Endothelial cell of umbilical vein (primary cell): ENCODE measurements at regions not wholly inside any gene's neighbourhood (a gene's known extent, or its start where the extent isn't known, plus 50 kb on each side); places are given as distances from the start of the nearest gene placed in this dataset.

Source experiments
- BruUV-seq: library from RNA; stranded (reverse); fragments of 400-500 nt; replicated peaks from 2 replicates; lab custom pipeline; 2021; lab: Mats Ljungman, UMichigan
- CTCF ChIA-PET: fragments of 300-600, 350-600 bp; sonication (Branson Sonifier 250); formaldehyde crosslinking; loops from one replicate; lab custom pipeline; 2021; ENCODE audit warnings: antibody characterized with exemption, inconsistent platforms; lab: Charles Lee
- POLR2A ChIA-PET: fragments of 300-600, 350-600 bp; sonication (Branson Sonifier 250); formaldehyde crosslinking; loops from one replicate; lab custom pipeline; 2021; ENCODE audit warnings: antibody characterized with exemption, inconsistent platforms; lab: Charles Lee
- DNase-seq: peaks from one replicate; pipeline ENCODE4 v3.0.0-alpha.2; 2011; ENCODE audit warnings: low read depth, low spot score
- FAIRE-seq: peaks from 2 replicates; lab custom pipeline; 2011; peaks lifted over from hg19 to GRCh38; lab: Jason Lieb, UNC
- H2AFZ ChIP-seq: 2 replicates; pipeline ENCODE4 v1.6.0; 2012; ENCODE audit warnings: low read depth, low read length, control low read depth, inconsistent platforms
- H3K27ac ChIP-seq: 2 replicates; pipeline ENCODE4 v1.5.1; 2011; ENCODE audit warnings: low read depth, mild to moderate bottlenecking, control low read depth, low read length, moderate library complexity; ENCODE audit not compliant: insufficient read depth
- H3K27me3 ChIP-seq, 2 experiments: 2 replicates each; pipeline versions ENCODE4 v1.6.0 to v1.6.1; 2011; ENCODE audit warnings: low read length in 2 of 2, mixed read lengths in 1 of 2; ENCODE audit not compliant: control insufficient read depth in 2 of 2, insufficient read depth in 2 of 2
- H3K36me3 ChIP-seq, 2 experiments: 2 replicates in 1 of 2; 3 replicates in 1 of 2; pipeline ENCODE4 v1.5.1; 2011; ENCODE audit warnings: low read length in 2 of 2, mild to moderate bottlenecking in 1 of 2, moderate library complexity in 1 of 2; ENCODE audit not compliant: control insufficient read depth in 2 of 2, insufficient read depth in 2 of 2; ENCODE audit errors: extremely low read depth in 1 of 2
- H3K4me1 ChIP-seq: 3 replicates; pipeline ENCODE4 v1.5.1; 2011; ENCODE audit warnings: mild to moderate bottlenecking, low read length; ENCODE audit not compliant: control insufficient read depth, insufficient read depth; ENCODE audit errors: extremely low read depth
- H3K4me2 ChIP-seq: 2 replicates; pipeline ENCODE4 v1.6.1; 2011; ENCODE audit warnings: low read length, control low read depth, mixed read lengths; ENCODE audit not compliant: insufficient read depth
- H3K4me3 ChIP-seq, 3 experiments: fragments of 200-600 bp in 1 of 3; sonication (generic), shearing (Covaris generic) in 1 of 3; replicated peaks in 1 of 3; 2 replicates each; pipeline ENCODE4 v1.5.1; 2011 to 2016; ENCODE audit warnings: control low read depth in 3 of 3, low read length in 3 of 3, mild to moderate bottlenecking in 2 of 3, inconsistent platforms in 1 of 3, low read depth in 1 of 3, moderate library complexity in 1 of 3; ENCODE audit not compliant: insufficient read depth in 1 of 3
- H3K79me2 ChIP-seq: 2 replicates; pipeline ENCODE4 v1.6.0; 2012; ENCODE audit warnings: low read length, inconsistent platforms; ENCODE audit not compliant: control insufficient read depth, insufficient read depth
- H3K9ac ChIP-seq: replicated peaks from 2 replicates; pipeline ENCODE3; 2011; ENCODE audit warnings: low read length, control low read depth; ENCODE audit not compliant: insufficient read depth; ENCODE audit errors: extremely low read depth
- H3K9me1 ChIP-seq: replicated peaks from 3 replicates; pipeline ENCODE4 v1.6.0; 2011; ENCODE audit warnings: mild to moderate bottlenecking, low read length; ENCODE audit not compliant: control insufficient read depth, insufficient read depth; ENCODE audit errors: extremely low read depth
- H3K9me3 ChIP-seq: replicated peaks from 2 replicates; pipeline ENCODE4 v1.5.1; 2012; ENCODE audit warnings: low read length, inconsistent platforms; ENCODE audit not compliant: control insufficient read depth, insufficient read depth
- H4K20me1 ChIP-seq: replicated peaks from 2 replicates; pipeline ENCODE3; 2011; ENCODE audit warnings: mild to moderate bottlenecking, low read length; ENCODE audit not compliant: control insufficient read depth, insufficient read depth; ENCODE audit errors: extremely low read depth
- CTCF ChIP-seq, 2 donors: IDR thresholded peaks; 1 replicate in 1 of 2; 2 replicates in 1 of 2; pipeline ENCODE4 v1.5.1; 2011; ENCODE audit warnings: low read length in 2 of 2, mild to moderate bottlenecking in 2 of 2, moderate library complexity in 2 of 2, control low read depth in 1 of 2, inconsistent platforms in 1 of 2, low read depth in 1 of 2; ENCODE audit not compliant: insufficient read depth in 1 of 2; ENCODE audit errors: extremely low read depth in 1 of 2
- EZH2 ChIP-seq: IDR thresholded peaks from 2 replicates; pipeline ENCODE4 v1.6.1; 2012; ENCODE audit warnings: borderline replicate concordance, low read depth, mild to moderate bottlenecking, moderate library complexity, low read length, inconsistent platforms; ENCODE audit not compliant: severe bottlenecking
- FOS ChIP-seq: IDR thresholded peaks from 2 replicates; pipeline ENCODE4 v1.6.1; 2011; ENCODE audit warnings: mild to moderate bottlenecking, low read length, moderate library complexity, borderline replicate concordance; ENCODE audit not compliant: insufficient read depth
- GATA2 ChIP-seq: IDR thresholded peaks from 2 replicates; pipeline ENCODE4 v1.7.0; 2011; ENCODE audit warnings: low read depth, mild to moderate bottlenecking, moderate library complexity, mixed read lengths, low read length; ENCODE audit not compliant: insufficient read length, insufficient read depth
- JUN ChIP-seq: IDR thresholded peaks from 2 replicates; pipeline ENCODE4 v1.6.1; 2011; ENCODE audit warnings: borderline replicate concordance, low read depth; ENCODE audit not compliant: insufficient read length, insufficient read depth
- MAX ChIP-seq: IDR thresholded peaks from 2 replicates; pipeline ENCODE4 v1.6.1; 2011; ENCODE audit not compliant: insufficient read depth, insufficient read length
- MYC ChIP-seq: IDR thresholded peaks from one replicate; pipeline ENCODE4 v1.6.1; 2011; ENCODE audit warnings: mild to moderate bottlenecking, low read depth, low read length
- POLR2A ChIP-seq: IDR thresholded peaks from 2 replicates; pipeline ENCODE4 v1.6.1; 2012; ENCODE audit warnings: low read depth, mild to moderate bottlenecking, control low read depth, low read length
- POLR2AphosphoS5 ChIP-seq: IDR thresholded peaks from 2 replicates; pipeline ENCODE4 v1.6.1; 2012; ENCODE audit warnings: low read depth, mild to moderate bottlenecking, control low read depth, low read length, moderate library complexity; ENCODE audit not compliant: insufficient read depth
- dilution Hi-C: fragments of 300-500 bp; cut with MboI; formaldehyde crosslinking; loops from one replicate; pipeline ENCODE4 v1.15.0; 2019; ENCODE audit warnings: low sequenced_read_pairs; ENCODE audit not compliant: extremely low pct_ligation_motif_present
- intact Hi-C: fragments of 100-400 bp; cut with micrococcal nuclease; formaldehyde crosslinking; loops from one replicate; pipeline ENCODE4 v1.10.0; 2022

- H3K4me1 ChIP-seq = no peaks in the 10 kb centered on the region
- no peaks in the 10 kb centered on the region for H3K79me2 ChIP-seq
- dilution Hi-C loops = no loop called here
- intact Hi-C loops = no loop called here
- H3K9ac ChIP-seq = no peak overlapping the region
- H3K27me3 ChIP-seq = no peaks in the 10 kb centered on the region
- ChIA-PET POLR2A (no interaction called here), CTCF (no interaction called here)
- H3K4me3 ChIP-seq = no peak overlapping the region
- FAIRE-seq (no peak), DNase-seq (no peak)
- H2AFZ ChIP-seq = no peak overlapping the region
- H3K36me3 ChIP-seq = no peaks in the 10 kb centered on the region
- no peaks in the 10 kb centered on the region for H4K20me1 ChIP-seq
- H3K27ac ChIP-seq = no peak overlapping the region
- BruUV-seq = no TSS peak
- H3K9me3 ChIP-seq = no peaks in the 10 kb centered on the region
- H3K9me1 ChIP-seq = no peaks in the 10 kb centered on the region
- no peak for TF ChIP-seq MAX
- TF ChIP-seq POLR2A = no peak
- TF ChIP-seq GATA2 = no peak
- no peak for TF ChIP-seq JUN
- no peak for TF ChIP-seq EZH2
- TF ChIP-seq FOS = no peak
- no peak for TF ChIP-seq POLR2AphosphoS5
- no peak for TF ChIP-seq MYC
- no peak for TF ChIP-seq CTCF (IDR thresholded peaks at IDR 0.05; ENCODE audit: extremely low read depth in 1 of 2, insufficient read depth in 1 of 2, low read depth in 1 of 2, low read length in 2 of 2)
- no peak overlapping the region for H3K4me2 ChIP-seq
Measured at GRCh38 chr3:176159796-176160195, 1037.5 kb downstream of the TBL1XR1 start.
